ENCODE measurements at regions not wholly inside any gene's neighbourhood (a gene's known extent, or its start where the extent isn't known, plus 50 kb on each side); places are given as distances from the start of the nearest gene placed in this dataset.
"Not testable (repeated sequence)": the region's sequence is repeated elsewhere in the genome, so short reads cannot be mapped to it uniquely, and the experiment has no call there.

GRCh38 chrX:1860936-1861594 is 246.2 kb downstream of the ASMT start (continued):
- TF ChIP-seq, protein P1, sequence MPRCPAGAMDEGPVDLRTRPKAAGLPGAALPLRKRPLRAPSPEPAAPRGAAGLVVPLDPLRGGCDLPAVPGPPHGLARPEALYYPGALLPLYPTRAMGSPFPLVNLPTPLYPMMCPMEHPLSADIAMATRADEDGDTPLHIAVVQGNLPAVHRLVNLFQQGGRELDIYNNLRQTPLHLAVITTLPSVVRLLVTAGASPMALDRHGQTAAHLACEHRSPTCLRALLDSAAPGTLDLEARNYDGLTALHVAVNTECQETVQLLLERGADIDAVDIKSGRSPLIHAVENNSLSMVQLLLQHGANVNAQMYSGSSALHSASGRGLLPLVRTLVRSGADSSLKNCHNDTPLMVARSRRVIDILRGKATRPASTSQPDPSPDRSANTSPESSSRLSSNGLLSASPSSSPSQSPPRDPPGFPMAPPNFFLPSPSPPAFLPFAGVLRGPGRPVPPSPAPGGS (IDR thresholded peaks at IDR 0.05; ENCODE audit: borderline replicate concordance, insufficient read depth, low read depth, low read length, poor library complexity, severe bottlenecking), result no peak

GRCh38 chrX:1863995-1864394 is 249.1 kb downstream of the ASMT start:
- H3K36me3 ChIP-seq (ENCODE audit: control insufficient read depth in 2 of 2, insufficient read depth in 2 of 2, low read length in 1 of 2); H4K20me1 ChIP-seq (ENCODE audit: control insufficient read depth, insufficient read depth); FAIRE-seq; BruUV-seq (replicated peaks); H3K4me1 ChIP-seq (ENCODE audit: control insufficient read depth, insufficient read depth, low read length); H3K4me3 ChIP-seq; intact Hi-C loops (cut with micrococcal nuclease; ENCODE audit: unreplicated experiment); POLR2A ChIA-PET; H3K27me3 ChIP-seq (replicated peaks in 1 of 2; ENCODE audit: control insufficient read depth in 2 of 2, insufficient read depth in 2 of 2, low read length in 1 of 2); in situ Hi-C loops (cut with MboI); H3K9ac ChIP-seq (ENCODE audit: control insufficient read depth, insufficient read depth, low read length); CTCF ChIA-PET; RAD21 ChIA-PET (ENCODE audit: unreplicated experiment); SMC1A ChIA-PET (ENCODE audit: uncharacterized antibody, unreplicated experiment); H2AFZ ChIP-seq (ENCODE audit: control insufficient read depth, low read depth, low read length); ATAC-seq; H3K4me2 ChIP-seq (ENCODE audit: control insufficient read depth, insufficient read depth); H3K27ac ChIP-seq (ENCODE audit: control insufficient read depth, insufficient read depth); DNase-seq (ENCODE audit: low read depth, low spot score); H3K9me3 ChIP-seq (replicated peaks; ENCODE audit: control insufficient read depth, insufficient read depth, low read length); H3K79me2 ChIP-seq (ENCODE audit: control insufficient read depth, insufficient read depth, low read length): not testable (repeated sequence)
- WGBS (ENCODE audit: insufficient coverage, insufficient replicate concordance, low lambda C conversion rate, missing lambda C conversion rate), result 83% methylated on average over 2 of the region's 2 CpGs

GRCh38 chrX:1870421-1870820 is 255.6 kb downstream of the ASMT start:
- Histone ChIP-seq H3K27me3 (replicated peaks in 1 of 2; ENCODE audit: control insufficient read depth in 2 of 2, insufficient read depth in 2 of 2, low read length in 1 of 2) (no peaks in the 10 kb centered on the region), H2AFZ (ENCODE audit: control insufficient read depth, low read depth, low read length) (no peak overlapping the region), H4K20me1 (ENCODE audit: control insufficient read depth, insufficient read depth) (no peaks in the 10 kb centered on the region), H3K79me2 (ENCODE audit: control insufficient read depth, insufficient read depth, low read length) (no peaks in the 10 kb centered on the region), H3K9me3 (replicated peaks; ENCODE audit: control insufficient read depth, insufficient read depth, low read length) (no peaks in the 10 kb centered on the region; the same call in 1 of the 3 replicates), H3K4me2 (ENCODE audit: control insufficient read depth, insufficient read depth) (no peak overlapping the region), H3K4me3 (no peak overlapping the region), H3K27ac (ENCODE audit: control insufficient read depth, insufficient read depth) (no peak overlapping the region), H3K36me3 (ENCODE audit: control insufficient read depth in 2 of 2, insufficient read depth in 2 of 2, low read length in 1 of 2) (no peaks in the 10 kb centered on the region), H3K9ac (ENCODE audit: control insufficient read depth, insufficient read depth, low read length) (no peak overlapping the region), H3K4me1 (ENCODE audit: control insufficient read depth, insufficient read depth, low read length) (no peaks in the 10 kb centered on the region)
- ATAC-seq (no peak), FAIRE-seq (no peak), DNase-seq (ENCODE audit: low read depth, low spot score) (no peak)
- ChIA-PET RAD21 (ENCODE audit: unreplicated experiment) (no interaction called here), POLR2A (no interaction called here), SMC1A (ENCODE audit: uncharacterized antibody, unreplicated experiment) (no interaction called here), CTCF (no interaction called here)
- WGBS (ENCODE audit: insufficient coverage, insufficient replicate concordance, low lambda C conversion rate, missing lambda C conversion rate), result 4% methylated on average over 4 of the region's 4 CpGs
- no TSS peak for BruUV-seq (replicated peaks)
- in situ Hi-C loops (cut with MboI), result no loop called here
- intact Hi-C loops (cut with micrococcal nuclease; ENCODE audit: unreplicated experiment), result no loop called here
- TF ChIP-seq, protein P2, sequence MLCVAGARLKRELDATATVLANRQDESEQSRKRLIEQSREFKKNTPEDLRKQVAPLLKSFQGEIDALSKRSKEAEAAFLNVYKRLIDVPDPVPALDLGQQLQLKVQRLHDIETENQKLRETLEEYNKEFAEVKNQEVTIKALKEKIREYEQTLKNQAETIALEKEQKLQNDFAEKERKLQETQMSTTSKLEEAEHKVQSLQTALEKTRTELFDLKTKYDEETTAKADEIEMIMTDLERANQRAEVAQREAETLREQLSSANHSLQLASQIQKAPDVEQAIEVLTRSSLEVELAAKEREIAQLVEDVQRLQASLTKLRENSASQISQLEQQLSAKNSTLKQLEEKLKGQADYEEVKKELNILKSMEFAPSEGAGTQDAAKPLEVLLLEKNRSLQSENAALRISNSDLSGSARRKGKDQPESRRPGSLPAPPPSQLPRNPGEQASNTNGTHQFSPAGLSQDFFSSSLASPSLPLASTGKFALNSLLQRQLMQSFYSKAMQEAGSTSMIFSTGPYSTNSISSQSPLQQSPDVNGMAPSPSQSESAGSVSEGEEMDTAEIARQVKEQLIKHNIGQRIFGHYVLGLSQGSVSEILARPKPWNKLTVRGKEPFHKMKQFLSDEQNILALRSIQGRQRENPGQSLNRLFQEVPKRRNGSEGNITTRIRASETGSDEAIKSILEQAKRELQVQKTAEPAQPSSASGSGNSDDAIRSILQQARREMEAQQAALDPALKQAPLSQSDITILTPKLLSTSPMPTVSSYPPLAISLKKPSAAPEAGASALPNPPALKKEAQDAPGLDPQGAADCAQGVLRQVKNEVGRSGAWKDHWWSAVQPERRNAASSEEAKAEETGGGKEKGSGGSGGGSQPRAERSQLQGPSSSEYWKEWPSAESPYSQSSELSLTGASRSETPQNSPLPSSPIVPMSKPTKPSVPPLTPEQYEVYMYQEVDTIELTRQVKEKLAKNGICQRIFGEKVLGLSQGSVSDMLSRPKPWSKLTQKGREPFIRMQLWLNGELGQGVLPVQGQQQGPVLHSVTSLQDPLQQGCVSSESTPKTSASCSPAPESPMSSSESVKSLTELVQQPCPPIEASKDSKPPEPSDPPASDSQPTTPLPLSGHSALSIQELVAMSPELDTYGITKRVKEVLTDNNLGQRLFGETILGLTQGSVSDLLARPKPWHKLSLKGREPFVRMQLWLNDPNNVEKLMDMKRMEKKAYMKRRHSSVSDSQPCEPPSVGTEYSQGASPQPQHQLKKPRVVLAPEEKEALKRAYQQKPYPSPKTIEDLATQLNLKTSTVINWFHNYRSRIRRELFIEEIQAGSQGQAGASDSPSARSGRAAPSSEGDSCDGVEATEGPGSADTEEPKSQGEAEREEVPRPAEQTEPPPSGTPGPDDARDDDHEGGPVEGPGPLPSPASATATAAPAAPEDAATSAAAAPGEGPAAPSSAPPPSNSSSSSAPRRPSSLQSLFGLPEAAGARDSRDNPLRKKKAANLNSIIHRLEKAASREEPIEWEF (IDR thresholded peaks at IDR 0.05; ENCODE audit: insufficient replicate concordance, low read depth, low read length), result no peak
- TF ChIP-seq HDAC6 (IDR thresholded peaks at IDR 0.05; ENCODE audit: unreplicated experiment), result no peak
- TF ChIP-seq EZH2 (IDR thresholded peaks at IDR 0.05; ENCODE audit: borderline replicate concordance, control insufficient read depth, low read depth, low read length), result no peak
- no peak for TF ChIP-seq NKRF (conservative IDR thresholded peaks at IDR 0.05)
